HepG2 (cell line): ENCODE measurements at regions not wholly inside any gene's neighbourhood (a gene's known extent, or its start where the extent isn't known, plus 50 kb on each side); places are given as distances from the start of the nearest gene placed in this dataset.

Source experiments
- CBFB ChIP-seq: sonication (generic); formaldehyde crosslinking; IDR thresholded peaks from 2 replicates; pipeline ENCODE4 v1.4.0; 2020; ENCODE audit warnings: missing genetic modification reagents
- CBX2 ChIP-seq, 2 experiments: fragments of 200-600 bp in 1 of 2; sonication (generic); formaldehyde crosslinking in 1 of 2; IDR thresholded peaks; 2 replicates each; pipeline versions ENCODE4 v1.7.0 to v1.8.1; 2018 to 2022; ENCODE audit warnings: low read depth in 2 of 2, low read length in 1 of 2, mild to moderate bottlenecking in 1 of 2, missing genetic modification reagents in 1 of 2
- DNMT3B ChIP-seq: conservative IDR thresholded peaks from 2 replicates; pipeline ENCODE4 v1.6.1; 2016; ENCODE audit warnings: missing biosample characterization, control low read depth
- DR1 ChIP-seq: sonication (generic); formaldehyde crosslinking; IDR thresholded peaks from 2 replicates; pipeline ENCODE4 v1.8.0; 2021; ENCODE audit warnings: mild to moderate bottlenecking, missing genetic modification reagents, inconsistent platforms
- NCOA2 ChIP-seq: sonication (generic); formaldehyde crosslinking; IDR thresholded peaks from 2 replicates; pipeline ENCODE4 v1.8.0; 2022; ENCODE audit warnings: inconsistent platforms
- SNRNP70 ChIP-seq: fragments of 200-400 bp; formaldehyde crosslinking; IDR thresholded peaks from 2 replicates; pipeline ENCODE4 v1.6.1; 2017; ENCODE audit warnings: mild to moderate bottlenecking, low read depth, low read length, moderate library complexity
- SRY ChIP-seq: sonication (generic); formaldehyde crosslinking; IDR thresholded peaks from 2 replicates; pipeline ENCODE4 v1.8.0; 2022; ENCODE audit warnings: mild to moderate bottlenecking, missing genetic modification reagents
- ZFP82 ChIP-seq: sonication (generic); formaldehyde crosslinking; IDR thresholded peaks from 2 replicates; pipeline ENCODE4 v1.5.1; 2020; ENCODE audit warnings: mild to moderate bottlenecking, missing genetic modification reagents, borderline replicate concordance
- ZNF124 ChIP-seq: sonication (generic); formaldehyde crosslinking; IDR thresholded peaks from 2 replicates; pipeline ENCODE4 v1.4.0; 2020; ENCODE audit warnings: missing genetic modification reagents
- ZNF251 ChIP-seq: sonication (generic); formaldehyde crosslinking; IDR thresholded peaks from 2 replicates; pipeline ENCODE4 v1.9.0; 2021; ENCODE audit warnings: mild to moderate bottlenecking, missing genetic modification reagents
- ZNF34 ChIP-seq: sonication (generic); formaldehyde crosslinking; IDR thresholded peaks from 2 replicates; pipeline ENCODE4 v1.4.0; 2020; ENCODE audit warnings: mild to moderate bottlenecking, missing genetic modification reagents, borderline replicate concordance
- ZNF501 ChIP-seq: sonication (generic); formaldehyde crosslinking; IDR thresholded peaks from 2 replicates; pipeline ENCODE4 v1.5.1; 2020; ENCODE audit warnings: mild to moderate bottlenecking, moderate library complexity, missing genetic modification reagents
- ZNF510 ChIP-seq: sonication (generic); formaldehyde crosslinking; IDR thresholded peaks from 2 replicates; pipeline ENCODE4 v1.4.0; 2020; ENCODE audit warnings: low read depth, mild to moderate bottlenecking, missing genetic modification reagents
- ZNF564 ChIP-seq: sonication (generic); formaldehyde crosslinking; IDR thresholded peaks from 2 replicates; pipeline ENCODE4 v1.8.1; 2023; ENCODE audit warnings: mild to moderate bottlenecking, missing genetic modification reagents
- ZNF749 ChIP-seq: sonication (generic); formaldehyde crosslinking; IDR thresholded peaks from 2 replicates; pipeline ENCODE4 v1.8.0; 2022; ENCODE audit warnings: mild to moderate bottlenecking, missing genetic modification reagents, moderate library complexity, borderline replicate concordance
- TF ChIP-seq, protein P1 (sequence below): sonication (generic); formaldehyde crosslinking; IDR thresholded peaks from 2 replicates; pipeline ENCODE4 v1.4.0; 2020; ENCODE audit warnings: missing genetic modification reagents
- TF ChIP-seq, protein P2 (sequence below): IDR thresholded peaks from 2 replicates; pipeline ENCODE4 v1.6.1; 2016
- TF ChIP-seq, protein P3 (sequence below): sonication (generic); formaldehyde crosslinking; IDR thresholded peaks from one replicate; pipeline ENCODE4 v1.5.1; 2020; ENCODE audit warnings: mild to moderate bottlenecking, missing genetic modification reagents; ENCODE audit errors: not compliant biosample characterization

DNA sequence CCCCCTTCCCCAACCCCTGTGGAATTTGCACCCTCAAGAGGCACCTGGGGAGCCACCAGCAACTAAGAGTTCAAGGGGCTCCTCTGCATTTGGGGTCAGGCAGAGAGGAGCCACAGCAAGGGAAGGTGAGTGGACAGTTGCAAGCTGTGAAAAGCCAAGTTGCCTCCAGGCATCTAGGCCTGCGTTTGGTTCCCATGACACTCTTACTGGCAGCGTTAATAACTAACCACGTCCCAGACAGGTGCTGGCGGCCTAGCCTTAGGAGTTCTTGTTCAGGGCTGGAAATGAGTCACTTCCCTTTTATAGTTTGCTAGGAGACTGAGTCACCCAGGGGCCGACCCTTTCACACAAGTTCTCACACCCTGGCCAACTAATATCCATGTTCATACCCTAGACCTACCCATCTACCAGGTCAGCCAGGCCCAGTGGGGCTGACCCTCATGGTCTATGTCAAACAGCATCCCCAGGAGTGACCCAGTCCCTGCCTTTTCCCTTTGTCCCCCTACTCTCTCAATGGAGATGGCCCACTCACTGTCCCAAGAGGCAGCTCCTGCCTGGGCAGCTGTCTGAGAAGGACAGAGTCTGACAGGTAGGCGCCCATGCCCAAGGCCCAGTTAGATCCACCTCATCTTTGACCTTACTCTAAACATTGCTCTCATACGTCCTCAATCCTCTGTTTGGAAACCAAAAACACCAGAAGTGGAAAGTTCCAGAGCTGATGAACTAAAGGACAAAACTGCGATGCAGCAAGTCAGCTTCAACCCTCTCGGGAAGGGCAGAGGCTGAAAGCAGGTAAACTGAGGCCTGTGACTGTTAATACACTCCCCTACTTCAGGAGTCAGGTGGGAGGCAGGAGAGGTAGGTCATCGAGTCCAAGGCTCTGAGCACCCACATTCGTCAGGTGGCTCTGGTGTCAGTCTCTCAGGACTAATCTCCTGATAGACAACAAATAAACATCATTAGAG lies 300.6 kb downstream of the SOX9 start (continued):
- TF ChIP-seq ZNF749 (CRISPR knock-in tag) (peak; percentile 85; the same call in 1 of the 2 replicates), CBX2 (IDR thresholded peaks at IDR 0.05; ENCODE audit: low read depth, low read length) (no peak), CBX2 (CRISPR knock-in tag; IDR thresholded peaks at IDR 0.05; ENCODE audit: low read depth) (no peak), ZNF34 (no peak), ZNF564 (CRISPR knock-in tag) (peak; percentile 47; the same call in 1 of the 2 replicates), ZFP82 (CRISPR knock-in tag) (no peak), ZNF251 (CRISPR knock-in tag) (peak; percentile 46; the same call in 1 of the 2 replicates), SNRNP70 (no peak), DNMT3B (CRISPR knock-in tag) (peak; percentile 64), ZNF501 (CRISPR knock-in tag) (peak; percentile 87), CBFB (CRISPR knock-in tag) (0 out of 2 replicates have a peak, but pooled peaks have one; percentile 20), NCOA2 (CRISPR knock-in tag) (peak; percentile 89), SRY (CRISPR knock-in tag) (0 out of 2 replicates have a peak, but pooled peaks have one; percentile 55), ZNF510 (CRISPR knock-in tag) (peak; percentile 62; the same call in 1 of the 2 replicates), ZNF124 (CRISPR knock-in tag) (0 out of 2 replicates have a peak, but pooled peaks have one; percentile 79), DR1 (CRISPR knock-in tag) (peak; percentile 41; the same call in 1 of the 2 replicates)
- TF ChIP-seq, protein P1, sequence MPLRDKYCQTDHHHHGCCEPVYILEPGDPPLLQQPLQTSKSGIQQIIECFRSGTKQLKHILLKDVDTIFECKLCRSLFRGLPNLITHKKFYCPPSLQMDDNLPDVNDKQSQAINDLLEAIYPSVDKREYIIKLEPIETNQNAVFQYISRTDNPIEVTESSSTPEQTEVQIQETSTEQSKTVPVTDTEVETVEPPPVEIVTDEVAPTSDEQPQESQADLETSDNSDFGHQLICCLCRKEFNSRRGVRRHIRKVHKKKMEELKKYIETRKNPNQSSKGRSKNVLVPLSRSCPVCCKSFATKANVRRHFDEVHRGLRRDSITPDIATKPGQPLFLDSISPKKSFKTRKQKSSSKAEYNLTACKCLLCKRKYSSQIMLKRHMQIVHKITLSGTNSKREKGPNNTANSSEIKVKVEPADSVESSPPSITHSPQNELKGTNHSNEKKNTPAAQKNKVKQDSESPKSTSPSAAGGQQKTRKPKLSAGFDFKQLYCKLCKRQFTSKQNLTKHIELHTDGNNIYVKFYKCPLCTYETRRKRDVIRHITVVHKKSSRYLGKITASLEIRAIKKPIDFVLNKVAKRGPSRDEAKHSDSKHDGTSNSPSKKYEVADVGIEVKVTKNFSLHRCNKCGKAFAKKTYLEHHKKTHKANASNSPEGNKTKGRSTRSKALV (CRISPR knock-in tag) = 0 out of 2 replicates have a peak, but pooled peaks have one; percentile 64
- TF ChIP-seq, protein P2, sequence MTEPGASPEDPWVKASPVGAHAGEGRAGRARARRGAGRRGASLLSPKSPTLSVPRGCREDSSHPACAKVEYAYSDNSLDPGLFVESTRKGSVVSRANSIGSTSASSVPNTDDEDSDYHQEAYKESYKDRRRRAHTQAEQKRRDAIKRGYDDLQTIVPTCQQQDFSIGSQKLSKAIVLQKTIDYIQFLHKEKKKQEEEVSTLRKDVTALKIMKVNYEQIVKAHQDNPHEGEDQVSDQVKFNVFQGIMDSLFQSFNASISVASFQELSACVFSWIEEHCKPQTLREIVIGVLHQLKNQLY (CRISPR knock-in tag) = peak; percentile 82
- TF ChIP-seq, protein P3, sequence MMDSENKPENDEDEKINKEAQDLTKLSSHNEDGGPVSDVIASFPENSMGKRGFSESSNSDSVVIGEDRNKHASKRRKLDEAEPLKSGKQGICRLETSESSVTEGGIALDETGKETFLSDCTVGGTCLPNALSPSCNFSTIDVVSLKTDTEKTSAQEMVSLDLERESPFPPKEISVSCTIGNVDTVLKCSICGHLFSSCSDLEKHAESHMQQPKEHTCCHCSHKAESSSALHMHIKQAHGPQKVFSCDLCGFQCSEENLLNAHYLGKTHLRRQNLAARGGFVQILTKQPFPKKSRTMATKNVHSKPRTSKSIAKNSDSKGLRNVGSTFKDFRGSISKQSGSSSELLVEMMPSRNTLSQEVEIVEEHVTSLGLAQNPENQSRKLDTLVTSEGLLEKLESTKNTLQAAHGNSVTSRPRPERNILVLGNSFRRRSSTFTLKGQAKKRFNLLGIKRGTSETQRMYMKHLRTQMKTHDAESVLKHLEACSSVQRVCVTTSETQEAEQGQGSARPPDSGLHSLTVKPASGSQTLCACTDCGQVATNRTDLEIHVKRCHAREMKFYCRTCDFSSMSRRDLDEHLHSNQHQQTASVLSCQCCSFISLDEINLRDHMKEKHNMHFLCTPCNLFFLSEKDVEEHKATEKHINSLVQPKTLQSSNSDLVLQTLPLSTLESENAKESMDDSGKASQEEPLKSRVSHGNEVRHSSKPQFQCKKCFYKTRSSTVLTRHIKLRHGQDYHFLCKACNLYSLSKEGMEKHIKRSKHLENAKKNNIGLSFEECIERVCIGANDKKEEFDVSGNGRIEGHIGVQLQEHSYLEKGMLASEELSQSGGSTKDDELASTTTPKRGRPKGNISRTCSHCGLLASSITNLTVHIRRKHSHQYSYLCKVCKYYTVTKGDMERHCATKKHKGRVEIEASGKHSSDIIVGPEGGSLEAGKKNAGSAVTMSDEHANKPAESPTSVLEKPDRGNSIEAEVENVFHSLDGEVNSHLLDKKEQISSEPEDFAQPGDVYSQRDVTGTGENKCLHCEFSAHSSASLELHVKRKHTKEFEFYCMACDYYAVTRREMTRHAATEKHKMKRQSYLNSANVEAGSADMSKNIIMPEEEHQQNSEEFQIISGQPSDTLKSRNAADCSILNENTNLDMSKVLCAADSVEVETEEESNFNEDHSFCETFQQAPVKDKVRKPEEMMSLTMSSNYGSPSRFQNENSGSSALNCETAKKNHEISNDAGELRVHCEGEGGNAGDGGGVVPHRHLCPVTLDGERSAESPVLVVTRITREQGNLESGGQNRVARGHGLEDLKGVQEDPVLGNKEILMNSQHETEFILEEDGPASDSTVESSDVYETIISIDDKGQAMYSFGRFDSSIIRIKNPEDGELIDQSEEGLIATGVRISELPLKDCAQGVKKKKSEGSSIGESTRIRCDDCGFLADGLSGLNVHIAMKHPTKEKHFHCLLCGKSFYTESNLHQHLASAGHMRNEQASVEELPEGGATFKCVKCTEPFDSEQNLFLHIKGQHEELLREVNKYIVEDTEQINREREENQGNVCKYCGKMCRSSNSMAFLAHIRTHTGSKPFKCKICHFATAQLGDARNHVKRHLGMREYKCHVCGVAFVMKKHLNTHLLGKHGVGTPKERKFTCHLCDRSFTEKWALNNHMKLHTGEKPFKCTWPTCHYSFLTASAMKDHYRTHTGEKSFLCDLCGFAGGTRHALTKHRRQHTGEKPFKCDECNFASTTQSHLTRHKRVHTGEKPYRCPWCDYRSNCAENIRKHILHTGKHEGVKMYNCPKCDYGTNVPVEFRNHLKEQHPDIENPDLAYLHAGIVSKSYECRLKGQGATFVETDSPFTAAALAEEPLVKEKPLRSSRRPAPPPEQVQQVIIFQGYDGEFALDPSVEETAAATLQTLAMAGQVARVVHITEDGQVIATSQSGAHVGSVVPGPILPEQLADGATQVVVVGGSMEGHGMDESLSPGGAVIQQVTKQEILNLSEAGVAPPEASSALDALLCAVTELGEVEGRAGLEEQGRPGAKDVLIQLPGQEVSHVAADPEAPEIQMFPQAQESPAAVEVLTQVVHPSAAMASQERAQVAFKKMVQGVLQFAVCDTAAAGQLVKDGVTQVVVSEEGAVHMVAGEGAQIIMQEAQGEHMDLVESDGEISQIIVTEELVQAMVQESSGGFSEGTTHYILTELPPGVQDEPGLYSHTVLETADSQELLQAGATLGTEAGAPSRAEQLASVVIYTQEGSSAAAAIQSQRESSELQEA = peak; percentile 78
